Mesendoderm (in vitro differentiated cells): ENCODE measurements at regions not wholly inside any gene's neighbourhood (a gene's known extent, or its start where the extent isn't known, plus 50 kb on each side); places are given as distances from the start of the nearest gene placed in this dataset.

Source experiments
- DNase-seq: peaks from one replicate; pipeline ENCODE4 v3.0.0; 2013
- H2AK5ac ChIP-seq: 2 replicates; pipeline ENCODE4 v1.6.1; 2013; ENCODE audit warnings: low read length, inconsistent platforms
- H2BK120ac ChIP-seq: 2 replicates; pipeline ENCODE4 v1.6.1; 2013; ENCODE audit warnings: low read depth, mild to moderate bottlenecking, low read length, moderate library complexity, mixed read lengths
- H2BK15ac ChIP-seq: replicated peaks from 2 replicates; pipeline ENCODE4 v1.6.1; 2013; ENCODE audit warnings: low read depth, mild to moderate bottlenecking, moderate library complexity
- H2BK5ac ChIP-seq: 2 replicates; pipeline ENCODE4 v1.6.1; 2013; ENCODE audit warnings: low read length, inconsistent platforms
- H3K18ac ChIP-seq: 2 replicates; pipeline ENCODE4 v1.6.1; 2013; ENCODE audit warnings: mild to moderate bottlenecking, low read length, mixed read lengths
- H3K23ac ChIP-seq: one replicate; pipeline ENCODE4 v1.6.1; 2013; ENCODE audit warnings: low read length
- H3K27ac ChIP-seq: 2 replicates; pipeline ENCODE4 v1.5.1; 2013; ENCODE audit warnings: low read depth, mild to moderate bottlenecking, inconsistent platforms, low read length, moderate library complexity
- H3K27me3 ChIP-seq: 2 replicates; pipeline ENCODE4 v1.6.1; 2013; ENCODE audit warnings: low read length, control low read depth, mild to moderate bottlenecking, inconsistent platforms; ENCODE audit not compliant: insufficient read depth, poor library complexity
- H3K36me3 ChIP-seq: 2 replicates; pipeline ENCODE4 v1.6.1; 2013; ENCODE audit warnings: low read length, inconsistent platforms; ENCODE audit not compliant: control insufficient read depth, insufficient read depth
- H3K4ac ChIP-seq: one replicate; pipeline ENCODE4 v1.6.1; 2013; ENCODE audit warnings: low read depth, mild to moderate bottlenecking, low read length, moderate library complexity
- H3K4me1 ChIP-seq: 2 replicates; pipeline ENCODE4 v1.6.1; 2013; ENCODE audit warnings: low read depth, low read length, inconsistent platforms; ENCODE audit not compliant: control insufficient read depth
- H3K4me2 ChIP-seq: 2 replicates; pipeline ENCODE4 v1.6.1; 2013; ENCODE audit warnings: low read length
- H3K4me3 ChIP-seq: 2 replicates; pipeline ENCODE4 v1.5.1; 2013; ENCODE audit warnings: mild to moderate bottlenecking, low read length
- H3K56ac ChIP-seq: one replicate; pipeline ENCODE4 v1.6.1; 2013; ENCODE audit warnings: low read length
- H3K79me1 ChIP-seq: 2 replicates; pipeline ENCODE4 v1.6.1; 2013; ENCODE audit warnings: low read length, inconsistent platforms
- H3K79me2 ChIP-seq: 2 replicates; pipeline ENCODE4 v1.6.1; 2013; ENCODE audit warnings: mild to moderate bottlenecking, low read length; ENCODE audit not compliant: control insufficient read depth, insufficient read depth
- H3K9ac ChIP-seq: 2 replicates; pipeline ENCODE4 v1.6.1; 2013; ENCODE audit warnings: low read length, inconsistent platforms
- H4K5ac ChIP-seq: one replicate; pipeline ENCODE4 v1.6.1; 2013; ENCODE audit warnings: low read length
- H4K8ac ChIP-seq: one replicate; pipeline ENCODE4 v1.6.1; 2013; ENCODE audit warnings: low read depth, mild to moderate bottlenecking, control low read depth, low read length, moderate library complexity
- WGBS: extraction: QIAGEN DNeasy Blood & Tissue Kit; methylation state at CpG from one replicate; pipeline ENCODE4 v1.1.7; 2013; ENCODE audit warnings: low lambda C conversion rate, missing lambda C conversion rate; ENCODE audit not compliant: insufficient coverage; ENCODE audit errors: extremely low coverage; 5-methylcytosine and 5-hydroxymethylcytosine counted together

DNA sequence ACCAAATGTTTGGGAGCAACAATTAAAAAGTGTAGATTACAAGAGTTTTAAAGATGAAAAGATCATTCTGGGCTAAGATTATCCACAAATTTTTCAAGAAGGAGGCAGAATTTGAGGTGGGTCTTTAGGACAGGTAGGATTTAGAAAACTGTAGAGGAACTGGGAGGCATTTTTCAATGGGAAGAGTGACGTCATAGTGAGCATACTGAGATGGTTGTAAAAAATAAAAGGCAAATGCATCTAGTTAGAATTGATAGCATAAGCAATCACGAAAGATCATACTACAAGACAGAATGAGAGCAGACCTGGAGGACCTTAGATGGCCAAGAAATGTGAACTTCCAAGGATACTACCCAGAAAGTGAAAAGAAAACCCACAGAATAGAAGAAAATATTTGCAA, 131.6 kb upstream of the G2E3 start:
- Histone ChIP-seq H3K56ac (no peak overlapping the region), H3K79me2 (no peaks in the 10 kb centered on the region), H3K27me3 (no peaks in the 10 kb centered on the region), H2BK120ac (no peak overlapping the region), H2BK15ac (no peak overlapping the region), H3K36me3 (no peaks in the 10 kb centered on the region), H3K9ac (no peak overlapping the region), H2AK5ac (no peak overlapping the region), H3K18ac (no peak overlapping the region), H3K4me1 (no peaks in the 10 kb centered on the region), H3K79me1 (no peaks in the 10 kb centered on the region), H3K4me2 (no peak overlapping the region), H2BK5ac (no peak overlapping the region), H3K4me3 (no peak overlapping the region), H3K4ac (no peak overlapping the region), H3K23ac (no peak overlapping the region), H4K5ac (no peak overlapping the region), H3K27ac (no peak overlapping the region), H4K8ac (no peak overlapping the region)
- no CpG with 5 or more reads among the region's 2 CpGs for WGBS
- DNase-seq = no peak

DNA sequence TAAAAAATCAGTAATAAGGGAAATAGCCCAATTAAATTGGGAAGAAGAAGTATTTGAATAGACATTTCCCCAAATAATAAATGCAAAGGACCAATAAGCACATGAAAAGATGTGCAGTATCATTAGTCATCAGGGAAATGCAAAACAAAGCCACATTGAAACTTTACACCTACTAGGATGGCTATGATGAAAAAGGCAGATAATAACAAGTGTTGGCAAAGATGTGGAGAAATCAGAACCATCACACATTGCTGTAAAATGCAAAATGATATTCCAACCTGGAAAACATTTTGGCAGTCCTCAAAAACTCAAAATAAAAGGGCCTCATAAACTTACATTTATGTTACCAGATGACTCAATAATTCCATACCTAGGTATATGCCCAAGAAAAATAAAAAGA, 131.1 kb upstream of the G2E3 start:
- Histone ChIP-seq H2BK15ac (no peak overlapping the region), H3K4ac (no peak overlapping the region), H4K5ac (no peak overlapping the region), H3K4me1 (no peaks in the 10 kb centered on the region), H3K27me3 (no peaks in the 10 kb centered on the region), H2AK5ac (no peak overlapping the region), H3K23ac (no peak overlapping the region), H3K9ac (no peak overlapping the region), H3K36me3 (no peaks in the 10 kb centered on the region), H3K4me2 (no peak overlapping the region), H3K79me2 (no peaks in the 10 kb centered on the region), H2BK5ac (no peak overlapping the region), H3K56ac (no peak overlapping the region), H3K79me1 (no peaks in the 10 kb centered on the region), H4K8ac (no peak overlapping the region), H3K18ac (no peak overlapping the region), H3K4me3 (no peak overlapping the region), H2BK120ac (no peak overlapping the region), H3K27ac (no peak overlapping the region)
- no peak for DNase-seq

DNA sequence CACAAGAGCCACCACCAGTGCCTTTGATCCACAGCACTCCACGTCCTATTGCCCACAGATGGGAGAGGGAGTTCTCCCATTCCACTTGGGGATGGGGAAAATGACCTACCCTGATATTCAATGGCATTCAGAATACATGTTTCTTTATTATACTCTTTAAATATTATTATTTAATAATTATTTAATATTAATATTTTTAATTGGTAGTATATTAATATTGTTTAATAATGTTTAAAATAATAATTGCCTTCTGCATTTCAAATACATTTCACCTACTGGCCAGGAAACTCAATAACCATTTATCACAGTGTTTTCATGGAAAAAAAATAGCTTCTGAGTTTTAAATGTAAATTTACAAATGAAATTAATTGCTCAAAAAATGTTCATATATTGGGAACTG, 127.4 kb upstream of the G2E3 start:
- no peak overlapping the region for H4K5ac ChIP-seq
- H3K4me2 ChIP-seq = no peak overlapping the region
- no peak overlapping the region for H3K9ac ChIP-seq
- no peak overlapping the region for H3K4ac ChIP-seq
- no peak overlapping the region for H3K27ac ChIP-seq
- H2BK15ac ChIP-seq = no peak overlapping the region
- H3K79me1 ChIP-seq = no peaks in the 10 kb centered on the region
- no peaks in the 10 kb centered on the region for H3K4me1 ChIP-seq
- WGBS = no CpG with 5 or more reads among the region's 1 CpG
- no peak overlapping the region for H2BK120ac ChIP-seq
- no peak overlapping the region for H2BK5ac ChIP-seq
- H3K18ac ChIP-seq = no peak overlapping the region
- no peaks in the 10 kb centered on the region for H3K79me2 ChIP-seq
- no peak overlapping the region for H3K4me3 ChIP-seq
- no peak overlapping the region for H2AK5ac ChIP-seq
- no peak overlapping the region for H3K23ac ChIP-seq
- no peak for DNase-seq
- H3K27me3 ChIP-seq = no peaks in the 10 kb centered on the region
- no peak overlapping the region for H4K8ac ChIP-seq
- H3K56ac ChIP-seq = no peak overlapping the region
- no peaks in the 10 kb centered on the region for H3K36me3 ChIP-seq

DNA sequence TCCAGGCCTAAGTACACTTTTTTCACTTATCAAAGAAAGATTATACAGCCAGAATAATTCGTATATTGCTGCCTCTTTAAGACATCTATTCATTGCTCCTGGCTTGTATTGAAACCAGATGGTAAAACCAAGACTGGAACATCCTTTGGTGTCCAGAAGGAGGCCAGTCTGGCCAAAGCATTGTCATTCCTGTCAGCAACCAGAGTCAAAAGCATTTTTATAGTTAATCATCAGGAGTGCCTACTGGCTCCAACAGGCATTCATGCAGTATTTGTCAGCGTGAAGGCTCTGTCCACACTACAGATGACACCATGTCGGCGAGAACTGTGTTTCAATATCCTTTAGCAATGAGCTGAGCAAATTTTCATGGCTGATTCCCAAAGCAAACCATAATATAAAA, 118.0 kb upstream of the G2E3 start:
- no peak overlapping the region for H3K4me2 ChIP-seq
- no peaks in the 10 kb centered on the region for H3K27me3 ChIP-seq
- H2BK15ac ChIP-seq = no peak overlapping the region
- no peak overlapping the region for H2BK120ac ChIP-seq
- no peak overlapping the region for H3K9ac ChIP-seq
- no peak overlapping the region for H3K4me3 ChIP-seq
- WGBS = no CpG with 5 or more reads among the region's 4 CpGs
- H3K56ac ChIP-seq = no peak overlapping the region
- H4K8ac ChIP-seq = no peak overlapping the region
- H2AK5ac ChIP-seq = no peak overlapping the region
- H3K79me2 ChIP-seq = no peaks in the 10 kb centered on the region
- H3K27ac ChIP-seq = no peak overlapping the region
- H3K79me1 ChIP-seq = no peaks in the 10 kb centered on the region
- no peak overlapping the region for H3K18ac ChIP-seq
- H3K4me1 ChIP-seq = no peaks in the 10 kb centered on the region
- no peaks in the 10 kb centered on the region for H3K36me3 ChIP-seq
- H3K4ac ChIP-seq = no peak overlapping the region
- no peak overlapping the region for H3K23ac ChIP-seq
- no peak overlapping the region for H4K5ac ChIP-seq
- H2BK5ac ChIP-seq = no peak overlapping the region
- DNase-seq = no peak

DNA sequence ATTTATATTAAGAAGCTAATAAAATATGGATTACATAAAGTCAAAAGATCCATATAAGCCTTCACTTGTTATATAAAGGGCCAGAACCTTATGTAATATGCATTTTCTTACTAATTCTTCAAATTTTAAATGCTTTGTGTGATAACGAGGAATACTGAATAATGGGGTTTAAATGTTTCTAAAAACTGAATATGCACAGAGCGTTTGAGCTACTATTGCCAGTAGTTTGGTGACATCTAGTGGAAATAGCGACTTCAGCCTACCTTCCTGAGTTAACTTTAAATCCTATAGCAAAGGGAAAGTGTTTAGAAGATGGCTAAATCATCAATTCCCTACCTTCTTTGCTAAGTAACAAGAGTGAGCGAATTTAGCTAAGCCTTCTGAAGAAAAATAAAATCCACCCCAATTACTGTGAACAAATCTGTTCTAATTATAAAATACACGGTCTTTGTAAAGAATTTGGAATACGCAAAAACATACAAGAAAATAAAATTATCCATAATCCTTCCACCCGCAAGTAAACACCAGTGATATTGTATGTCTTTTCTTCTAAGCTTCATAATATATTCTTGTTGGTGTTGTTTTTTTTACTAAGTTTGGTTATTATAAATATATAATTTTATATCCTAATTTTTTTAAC, 115.5 kb upstream of the G2E3 start:
- no peaks in the 10 kb centered on the region for H3K4me1 ChIP-seq
- peak; percentile 58 for DNase-seq

DNA sequence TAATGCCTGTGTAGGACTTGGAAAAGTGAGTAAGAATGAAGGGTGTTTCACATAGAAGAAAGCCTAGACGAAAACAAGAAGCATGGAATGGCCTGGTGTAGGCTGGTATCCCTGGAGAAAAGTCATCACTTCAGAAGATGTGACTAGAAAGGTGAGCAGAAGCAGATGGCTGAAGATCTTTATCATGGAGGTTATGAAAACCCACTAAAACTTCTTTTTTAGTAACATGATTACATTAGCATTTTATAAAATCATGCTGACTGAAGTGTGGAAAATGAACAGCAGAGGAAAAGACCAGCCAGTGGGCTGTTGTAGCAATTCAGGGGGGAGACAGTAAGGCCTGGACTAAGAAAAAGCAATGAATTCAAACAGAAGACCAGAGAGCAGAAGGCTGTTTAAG, 114.5 kb upstream of the G2E3 start:
- Histone ChIP-seq H3K9ac (no peak overlapping the region), H3K4me1 (no peaks in the 10 kb centered on the region), H3K36me3 (no peaks in the 10 kb centered on the region), H3K18ac (no peak overlapping the region), H3K27ac (no peak overlapping the region), H2BK120ac (no peak overlapping the region), H2AK5ac (no peak overlapping the region), H2BK5ac (no peak overlapping the region), H3K23ac (no peak overlapping the region), H3K4me2 (no peak overlapping the region), H4K8ac (no peak overlapping the region), H3K4ac (no peak overlapping the region), H3K27me3 (no peaks in the 10 kb centered on the region), H3K4me3 (no peak overlapping the region), H3K79me1 (no peaks in the 10 kb centered on the region), H4K5ac (no peak overlapping the region), H3K79me2 (no peaks in the 10 kb centered on the region), H3K56ac (no peak overlapping the region), H2BK15ac (no peak overlapping the region)
- no peak for DNase-seq
- WGBS = no CpG with 5 or more reads among the region's 1 CpG

More for the DNA sequence above, 115.5 kb upstream of the G2E3 start:
- Histone ChIP-seq H3K9ac (no peak overlapping the region), H3K27ac (no peak overlapping the region), H2BK5ac (no peak overlapping the region), H3K79me1 (no peaks in the 10 kb centered on the region), H3K56ac (no peak overlapping the region), H2BK120ac (no peak overlapping the region), H3K27me3 (no peaks in the 10 kb centered on the region), H4K8ac (no peak overlapping the region), H3K23ac (no peak overlapping the region), H3K4ac (no peak overlapping the region), H3K18ac (no peak overlapping the region), H2AK5ac (no peak overlapping the region), H3K36me3 (no peaks in the 10 kb centered on the region), H2BK15ac (no peak overlapping the region), H3K79me2 (no peaks in the 10 kb centered on the region), H3K4me3 (no peak overlapping the region), H4K5ac (no peak overlapping the region), H3K4me2 (no peak overlapping the region)
- WGBS = 100% methylated on average over 2 of the region's 7 CpGs
